ENCODE measurements at regions not wholly inside any gene's neighbourhood (a gene's known extent, or its start where the extent isn't known, plus 50 kb on each side); places are given as distances from the start of the nearest gene placed in this dataset.
"Not testable (repeated sequence)": the region's sequence is repeated elsewhere in the genome, so short reads cannot be mapped to it uniquely, and the experiment has no call there.

DNA sequence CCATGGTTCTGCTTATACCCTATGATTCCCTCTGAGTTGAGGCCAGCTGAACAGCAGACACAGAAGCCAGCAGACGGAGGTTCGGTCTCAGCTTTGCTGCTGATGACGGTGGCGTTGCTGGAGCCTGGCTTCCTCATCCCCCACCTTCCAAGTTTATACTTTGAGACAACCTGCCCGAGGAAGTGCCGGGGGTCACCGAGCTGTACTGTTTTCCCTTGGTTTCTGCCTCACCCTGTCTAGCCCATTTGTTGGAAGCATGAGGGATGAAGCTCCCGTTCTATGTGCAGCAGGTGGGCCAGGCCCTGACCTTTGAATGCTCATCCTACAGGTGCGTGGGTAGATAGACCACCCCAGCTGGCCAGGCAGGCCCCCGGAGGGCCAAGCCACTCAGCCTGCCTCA is 117.3 kb downstream of the MYCN start:
- DNase-seq, result no peak

DNA sequence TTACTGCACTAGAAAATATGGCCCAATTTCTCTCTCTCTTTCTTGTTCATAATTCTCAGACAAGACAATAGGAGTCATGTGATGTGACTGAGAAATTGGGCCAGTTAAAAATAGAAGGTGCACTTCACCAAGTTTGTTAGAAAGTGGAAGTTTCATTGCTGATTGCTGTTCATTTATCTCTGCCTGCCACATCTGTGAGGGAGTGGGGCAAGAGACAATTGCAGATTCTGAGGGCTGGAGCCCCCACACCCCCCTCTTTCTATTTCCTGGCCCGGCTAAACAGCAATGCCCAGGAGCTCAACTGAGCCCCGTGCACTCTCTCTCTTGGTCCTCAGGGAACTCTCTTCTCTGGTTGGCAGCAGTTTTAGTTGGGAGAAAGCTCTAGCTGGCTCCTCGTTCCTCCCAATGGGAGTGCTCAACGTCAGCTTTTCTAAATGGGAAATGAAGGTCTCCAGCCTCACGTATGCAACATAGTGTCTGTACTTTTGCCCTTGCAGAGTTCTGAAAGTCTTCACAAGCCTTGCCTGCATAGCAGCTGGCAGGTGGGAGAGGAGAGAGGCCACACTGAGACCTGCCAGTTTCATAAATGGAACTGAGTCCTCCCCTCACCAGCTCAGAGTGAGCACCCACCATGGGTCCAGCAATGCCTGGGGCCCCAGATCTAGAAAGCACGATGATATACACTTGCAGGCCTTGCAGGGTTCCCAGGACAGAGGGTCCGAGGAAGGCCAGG is 115.7 kb downstream of the MYCN start:
- no peak for DNase-seq

DNA sequence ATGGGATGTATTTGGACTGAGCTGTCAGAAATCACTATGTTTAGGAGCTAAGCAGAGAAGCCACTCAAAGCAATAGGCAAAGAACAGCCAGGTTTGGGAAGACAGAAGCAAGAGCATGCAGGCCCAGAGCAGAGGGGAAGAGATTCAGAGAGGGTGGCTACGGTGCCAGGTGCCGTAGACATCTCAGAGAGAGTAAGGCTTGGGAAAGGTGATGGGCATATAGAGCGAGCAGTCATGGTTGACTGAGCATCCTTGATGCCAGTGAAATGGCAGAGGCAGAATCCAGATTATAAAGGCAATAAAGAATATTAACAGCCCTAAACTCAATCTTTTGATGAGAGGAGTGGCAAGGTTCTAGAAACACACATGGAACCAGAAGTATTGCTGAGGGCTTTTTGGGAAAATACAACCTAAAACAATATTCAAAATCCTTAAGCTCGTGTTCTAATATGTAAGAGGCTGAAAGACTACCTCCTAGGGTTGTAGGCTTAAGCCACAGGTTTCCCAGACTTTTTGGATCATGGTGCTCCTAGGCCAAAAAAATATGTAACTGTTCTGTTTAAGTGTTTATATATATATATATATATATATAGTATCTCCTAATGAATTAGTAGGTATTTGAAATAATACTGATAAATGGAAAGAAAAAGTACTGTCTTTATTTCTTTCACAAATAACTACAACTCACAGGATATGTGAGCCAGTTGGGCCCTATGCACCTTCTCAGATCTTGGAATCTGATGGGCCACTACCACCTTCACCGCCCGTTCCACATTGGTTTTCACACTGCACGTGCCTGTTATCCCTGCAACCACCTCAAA is 113.3 kb downstream of the MYCN start:
- DNase-seq, result no peak

DNA sequence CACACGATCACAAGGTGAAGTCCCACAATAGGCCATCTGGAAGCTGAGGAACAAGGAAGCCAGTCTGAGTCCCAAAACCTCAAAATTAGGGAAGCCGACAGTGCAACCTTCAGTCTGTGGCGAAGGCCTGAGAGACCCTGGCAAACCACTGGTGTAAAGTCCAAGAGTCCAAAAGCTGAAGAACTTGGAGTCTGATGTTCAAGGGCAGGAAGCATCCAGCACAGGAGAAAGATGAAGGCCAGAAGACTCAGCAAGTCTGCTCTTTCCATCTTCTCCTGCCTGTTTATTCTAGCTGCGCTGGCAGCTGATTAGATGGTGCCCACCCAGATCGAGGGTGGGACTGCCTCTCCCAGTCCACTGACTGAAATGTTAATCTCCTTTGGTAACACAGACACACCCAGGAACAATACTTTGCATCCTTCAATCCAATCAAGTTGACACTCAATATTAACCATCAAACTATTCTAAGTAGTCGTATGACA is 112.3 kb downstream of the MYCN start:
- DNase-seq, result not testable (repeated sequence)

DNA sequence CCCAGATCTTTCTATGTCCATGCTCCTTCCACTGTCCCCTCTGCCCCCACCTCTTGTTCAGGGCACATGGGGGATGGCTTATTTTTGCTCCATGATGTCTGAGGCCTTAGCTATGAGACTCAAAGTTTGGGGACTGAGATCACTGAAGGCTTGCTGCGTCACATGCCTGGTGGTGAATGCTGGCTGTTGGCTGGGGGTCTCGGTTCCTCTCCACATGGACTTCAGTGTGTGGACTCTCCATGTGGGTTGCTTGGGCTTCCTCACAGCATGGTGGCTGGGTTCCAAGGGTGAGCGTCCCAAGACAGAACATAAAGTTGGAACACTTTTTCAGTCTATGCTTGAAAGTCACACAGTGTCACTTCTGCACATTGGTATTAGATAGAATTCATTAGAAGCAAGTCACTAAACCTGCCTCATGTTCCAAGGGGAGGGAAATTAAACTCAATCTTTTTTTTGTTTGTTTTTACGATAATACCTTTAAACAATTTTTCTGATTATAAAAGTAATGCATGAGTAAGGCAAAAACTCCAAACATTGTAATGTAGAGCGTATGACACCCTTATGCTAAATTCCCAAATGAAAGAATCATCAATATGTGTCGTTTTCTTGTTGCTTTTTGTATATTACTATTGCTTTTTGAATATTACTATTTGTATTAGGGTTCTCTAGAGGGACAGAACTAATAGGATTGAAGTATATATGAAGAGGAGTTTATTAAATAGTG is 111.7 kb downstream of the MYCN start:
- no peak for DNase-seq

DNA sequence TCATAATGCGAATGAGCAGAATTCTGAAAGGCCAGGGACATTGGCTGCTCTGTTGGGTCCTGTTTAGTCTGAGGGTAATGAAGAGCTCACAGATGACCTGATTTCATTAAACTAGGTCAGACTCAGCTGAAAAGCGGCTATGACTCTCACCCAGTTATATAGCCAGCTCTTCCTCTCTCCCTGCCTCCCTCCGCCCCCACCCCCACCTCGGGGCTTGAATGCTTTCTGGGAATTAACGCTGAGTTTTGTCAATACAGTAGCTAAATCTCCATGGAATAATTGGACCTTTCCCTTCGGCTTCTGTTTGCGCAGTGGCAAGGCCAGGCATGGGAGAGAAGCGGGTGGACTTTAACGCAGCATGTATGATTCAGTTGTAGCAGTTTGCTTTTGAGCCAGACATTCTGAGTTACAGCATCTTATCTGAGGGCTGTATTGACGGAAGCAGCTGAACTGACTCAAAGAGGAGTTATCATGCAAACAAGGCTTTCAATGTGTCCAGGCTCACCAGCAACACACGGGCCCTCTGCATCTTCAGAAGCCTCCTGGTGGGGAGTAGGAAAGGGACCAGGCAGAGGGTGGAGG is 110.6 kb downstream of the MYCN start:
- no peak for DNase-seq

DNA sequence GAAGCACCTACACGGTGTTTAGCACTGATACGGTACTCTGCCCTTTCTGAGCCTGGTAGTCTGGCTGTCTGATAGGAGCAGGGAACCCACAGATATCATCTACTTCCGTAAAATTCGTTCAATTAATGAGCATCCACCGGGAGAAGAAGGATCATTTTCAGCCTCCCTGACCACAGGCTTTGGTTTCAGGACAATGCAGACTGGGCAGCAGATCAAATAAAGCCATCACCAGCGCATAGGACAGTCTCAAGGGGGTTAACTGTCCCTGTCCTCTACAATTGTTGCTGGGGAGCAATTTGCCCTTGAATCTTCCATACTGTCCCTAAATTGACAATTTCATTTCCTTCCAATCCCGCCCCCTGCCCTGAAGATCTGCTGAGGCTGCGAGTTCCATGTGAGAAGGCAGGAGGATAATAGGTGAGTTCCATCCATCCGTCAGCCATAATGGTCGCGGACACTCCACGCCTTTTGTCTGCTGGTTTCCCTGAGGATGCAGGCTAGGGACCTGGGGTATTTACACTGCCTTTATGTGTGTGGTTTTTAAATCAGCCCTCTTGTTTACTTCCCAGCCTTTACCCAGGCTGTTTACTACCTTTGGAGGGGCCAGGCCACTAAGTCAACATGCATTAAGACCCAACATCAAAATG is 110.0 kb downstream of the MYCN start:
- DNase-seq, result no peak

DNA sequence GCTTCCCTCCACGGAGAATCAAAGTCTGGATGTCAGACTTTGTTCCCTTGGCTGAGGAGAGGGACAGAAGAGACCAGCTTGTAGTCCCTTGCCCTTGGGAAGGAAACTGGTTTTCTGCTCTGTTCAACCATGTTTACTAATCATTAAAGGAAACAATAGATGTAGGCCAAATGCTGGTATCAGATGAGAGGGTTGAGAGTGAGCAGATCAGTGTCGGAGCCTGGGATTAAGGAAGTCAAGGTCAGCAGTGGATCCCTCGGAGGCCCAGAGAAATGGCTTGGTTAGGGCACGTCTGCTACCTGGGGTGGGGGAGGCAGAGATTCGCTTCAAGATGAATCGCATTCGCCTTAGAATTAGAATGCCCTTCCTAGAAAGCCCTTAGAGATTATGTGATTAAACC is 109.1 kb downstream of the MYCN start:
- no peak for DNase-seq

DNA sequence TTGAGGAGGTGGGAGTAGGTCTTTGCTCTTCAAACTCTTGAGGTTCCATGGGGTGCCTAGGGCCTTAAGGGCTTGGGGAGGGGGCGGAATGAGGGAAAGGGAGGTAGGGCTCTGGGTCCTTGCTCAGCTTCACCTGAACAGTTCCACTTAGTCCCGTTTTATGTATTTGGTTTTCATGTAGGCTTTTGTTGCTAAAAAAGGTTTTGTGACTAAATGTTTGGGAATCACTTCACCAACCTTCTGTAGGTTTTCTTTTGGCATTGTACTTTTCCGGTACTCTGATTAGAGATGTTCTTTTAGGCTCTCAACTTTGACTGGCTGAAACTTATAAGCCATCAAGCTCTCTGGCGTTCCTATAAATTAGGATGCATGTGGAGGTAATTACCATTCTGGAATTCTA is 108.1 kb downstream of the MYCN start:
- DNase-seq, result no peak

DNA sequence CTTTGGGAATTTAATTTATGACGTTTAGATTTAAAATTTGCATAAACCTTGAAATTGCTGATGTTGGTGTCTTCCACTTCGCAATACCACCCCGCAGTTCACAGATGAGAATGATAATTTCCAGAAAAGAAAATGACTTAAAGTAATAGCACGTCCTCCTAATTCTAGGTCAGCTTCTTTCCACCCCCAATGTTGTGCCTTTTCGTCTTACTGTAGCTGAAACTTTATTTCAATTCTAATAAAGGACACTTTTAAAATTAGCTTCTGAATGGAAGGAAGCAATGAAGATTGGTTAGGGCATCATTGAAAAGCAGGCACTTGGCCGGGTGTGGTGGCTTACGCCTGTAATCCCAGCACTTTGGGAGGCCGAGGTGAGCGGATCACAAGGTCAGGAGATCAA is 107.4 kb downstream of the MYCN start:
- no peak for DNase-seq

DNA sequence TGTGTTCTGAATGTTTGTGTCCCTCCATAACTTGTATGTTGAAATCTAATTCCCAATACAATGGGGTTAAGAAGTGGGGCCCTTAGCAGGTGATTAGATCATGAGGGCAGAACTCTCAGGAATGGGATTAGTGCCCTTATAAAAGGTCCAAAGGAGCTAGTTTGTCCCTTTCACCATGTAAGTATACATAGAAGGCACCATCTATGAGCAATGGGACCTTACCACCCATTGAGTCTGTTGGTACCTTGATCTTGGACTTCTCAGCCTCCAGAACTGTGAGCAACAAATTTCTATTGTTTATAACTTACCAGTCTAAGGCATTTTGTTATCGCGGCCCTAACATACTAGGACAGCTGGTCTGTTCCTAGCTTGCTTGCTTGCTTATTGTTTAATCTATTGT is 106.3 kb downstream of the MYCN start:
- DNase-seq, result no peak

DNA sequence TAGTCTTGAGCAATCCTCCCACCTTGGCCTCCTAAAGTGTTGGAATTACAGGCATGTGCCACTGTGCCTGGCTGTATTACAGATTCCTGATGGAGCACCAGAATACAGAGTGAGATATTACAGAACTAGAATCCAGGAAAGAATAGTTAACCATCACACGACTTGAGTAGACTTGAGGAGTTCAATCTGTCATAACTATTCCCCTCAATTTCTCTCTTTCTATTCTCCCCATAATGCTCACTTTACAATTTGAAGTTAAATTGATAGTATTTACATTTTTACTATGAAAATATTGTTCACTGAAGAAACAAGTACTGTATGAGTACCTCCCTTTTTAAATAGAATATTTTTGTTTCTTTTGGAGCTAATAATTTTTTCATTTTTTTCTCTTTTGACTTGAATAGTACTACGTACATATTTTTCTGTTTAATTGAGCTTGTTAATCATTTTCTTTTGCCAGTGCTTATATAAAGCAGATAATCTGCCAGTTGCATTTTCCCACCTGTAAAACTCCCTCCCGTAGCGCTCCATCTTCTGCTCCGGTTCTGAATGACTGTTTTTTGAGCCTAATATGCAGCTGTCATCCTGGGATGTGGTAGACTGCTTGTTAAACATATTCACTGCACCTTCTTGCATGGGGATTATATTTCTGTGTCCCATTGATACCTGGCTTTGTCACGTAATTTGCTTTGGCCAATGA is 105.5 kb downstream of the MYCN start:
- no peak for DNase-seq

DNA sequence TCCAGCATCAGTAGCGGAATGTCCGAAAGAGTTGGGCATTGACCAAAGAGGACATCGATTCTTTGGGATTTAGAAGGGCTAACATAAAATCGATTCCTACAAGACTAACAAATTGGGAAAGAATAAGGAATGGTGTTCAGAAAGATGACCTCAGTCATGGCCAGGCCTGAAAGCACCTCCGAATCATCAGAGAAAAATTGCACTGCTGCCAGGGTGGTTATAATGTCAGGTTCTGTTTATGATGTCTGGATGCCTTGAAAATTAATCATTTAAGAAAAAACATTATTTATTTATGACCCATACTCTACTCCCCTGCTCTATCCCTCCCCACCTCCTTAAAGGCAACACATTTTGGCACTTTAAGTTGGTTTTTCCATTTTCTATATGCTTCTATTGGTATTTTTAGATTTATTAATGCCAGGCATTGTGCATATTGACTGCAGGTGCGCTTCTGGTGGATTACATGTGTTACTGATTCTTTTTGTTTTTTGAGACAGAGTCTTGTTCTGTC is 104.7 kb downstream of the MYCN start:
- DNase-seq, result no peak

DNA sequence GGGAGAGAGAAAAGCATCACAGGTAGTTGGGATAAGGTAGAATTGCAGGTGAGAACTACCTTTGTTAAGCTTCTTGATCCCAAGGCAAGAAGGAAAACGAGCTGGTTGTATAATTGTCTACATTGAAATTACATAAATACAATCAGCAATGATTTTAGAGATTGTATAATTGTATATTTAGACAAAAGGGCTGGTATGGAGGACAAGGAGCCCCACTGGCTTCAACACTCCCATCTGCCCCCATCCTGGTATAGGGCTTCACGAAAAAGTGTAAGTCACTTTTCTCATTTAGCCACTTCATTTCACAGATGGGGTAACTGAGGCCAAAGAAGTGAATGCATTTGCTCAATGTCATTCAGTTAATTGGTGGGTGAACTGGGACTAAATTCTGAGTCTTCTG is 103.3 kb downstream of the MYCN start:
- no peak for DNase-seq

DNA sequence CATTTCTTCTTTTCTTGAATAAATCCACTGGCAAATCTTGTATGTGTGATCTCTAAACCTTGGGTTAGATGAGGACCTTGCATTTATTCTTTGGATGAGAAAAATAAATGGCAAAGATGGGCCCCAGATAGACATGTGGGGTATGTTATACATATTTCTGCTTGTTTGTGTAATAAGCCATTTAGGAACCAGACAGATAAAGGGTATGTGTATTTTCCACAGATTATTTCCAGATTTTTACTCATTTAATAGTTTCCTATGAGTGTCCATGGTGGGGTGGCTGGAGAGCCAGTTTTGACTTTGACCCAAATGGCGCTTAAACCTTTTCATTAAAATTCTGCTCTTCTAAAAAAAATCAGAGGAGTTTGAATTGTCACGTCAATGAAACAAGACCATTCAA is 102.8 kb downstream of the MYCN start:
- DNase-seq, result no peak

DNA sequence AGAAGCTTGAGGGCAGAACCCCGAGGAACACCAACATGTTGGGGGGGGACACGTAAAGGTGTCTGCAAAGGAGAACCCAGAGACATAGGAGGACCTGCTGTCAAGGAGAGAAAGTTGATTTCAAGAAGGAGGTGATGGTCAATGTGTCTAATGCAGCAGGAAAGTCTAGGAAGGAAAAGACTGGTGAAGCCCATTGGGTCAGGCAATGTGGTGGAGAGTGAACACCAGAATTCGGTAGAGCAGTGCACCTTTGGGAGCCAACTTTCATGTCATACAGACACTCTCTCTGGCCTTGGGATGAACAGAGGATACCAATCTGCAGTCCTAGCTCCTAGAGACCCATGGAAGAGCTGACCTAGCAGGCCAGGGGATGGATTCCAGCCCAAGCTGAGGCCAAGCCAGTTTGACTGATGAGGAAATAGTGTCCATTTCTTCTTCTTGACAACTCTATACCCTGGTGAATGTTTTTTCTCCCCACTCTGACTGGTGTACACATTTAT is 101.9 kb downstream of the MYCN start:
- DNase-seq, result no peak

DNA sequence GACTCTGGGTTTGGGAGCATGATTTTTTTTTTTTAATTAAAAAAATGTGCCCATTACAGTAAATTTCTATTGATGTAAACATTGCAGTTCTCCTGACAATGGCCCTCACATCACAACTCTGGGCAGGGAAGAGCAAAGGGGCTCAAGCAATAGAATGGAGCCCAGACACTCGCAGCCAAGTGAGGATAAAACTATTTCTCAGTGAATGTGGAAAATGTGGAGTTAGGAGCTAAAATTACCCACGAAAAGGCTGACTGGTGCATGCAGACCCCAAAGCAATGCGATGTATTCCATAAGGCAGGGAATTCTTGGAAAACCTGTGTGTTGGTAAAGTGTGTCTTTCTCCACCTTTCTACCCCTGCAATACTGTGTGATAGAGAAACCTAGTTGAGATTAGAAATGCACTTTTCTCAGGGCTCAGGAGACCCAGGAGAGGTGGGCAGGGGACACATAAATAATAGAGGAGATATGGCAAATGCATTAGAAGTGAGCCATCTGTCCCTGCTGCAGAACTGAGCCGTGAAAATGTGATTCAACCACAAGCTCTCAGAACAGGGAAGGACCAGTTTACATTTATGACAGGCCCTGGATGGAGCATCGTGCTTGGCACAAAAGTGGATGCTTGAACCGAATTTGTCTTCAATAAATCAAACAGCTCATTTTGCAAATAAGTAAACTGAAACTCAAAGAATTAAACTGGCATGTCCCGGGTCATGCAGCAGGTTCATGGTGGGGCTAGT is 100.1 kb downstream of the MYCN start:
- no peak for DNase-seq

DNA sequence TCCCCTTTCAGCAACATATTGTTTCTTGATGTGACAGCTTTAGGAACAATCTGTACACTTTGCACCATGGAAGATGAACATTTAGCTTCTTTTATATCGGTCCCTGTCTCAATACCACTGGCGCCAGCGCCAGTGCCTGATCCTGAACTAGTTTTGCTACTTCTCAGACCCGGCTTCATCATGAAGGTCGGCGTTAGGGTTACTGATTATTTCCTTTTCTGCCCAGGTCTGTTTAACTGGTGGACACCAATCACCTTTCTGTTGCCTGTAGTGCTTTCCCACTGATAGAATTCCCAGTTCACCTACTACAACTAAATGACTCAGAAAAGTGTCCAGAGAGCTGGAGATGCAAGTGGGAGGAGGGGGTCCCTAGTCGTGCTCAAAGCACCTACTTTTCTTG is 99.5 kb downstream of the MYCN start:
- no peak for DNase-seq

DNA sequence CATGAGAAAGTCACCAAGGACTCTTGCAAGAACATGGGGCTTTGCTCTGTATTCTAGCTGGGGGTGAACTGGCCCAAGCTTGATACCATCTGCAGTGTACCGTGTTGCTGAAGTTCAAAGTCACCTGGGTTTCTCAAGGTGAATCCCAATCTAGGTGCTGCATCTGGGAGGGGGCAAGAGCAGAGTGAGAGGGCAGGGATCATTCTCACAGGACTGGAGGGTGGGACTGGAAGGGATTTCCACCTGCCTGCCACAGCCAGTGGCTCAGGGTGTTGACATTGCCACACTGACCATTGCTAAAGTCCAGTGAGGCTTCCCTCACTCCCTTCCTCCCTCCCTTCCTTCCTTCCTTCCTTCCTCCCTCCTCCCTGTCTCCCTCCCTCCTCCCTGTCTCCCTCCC is 98.7 kb downstream of the MYCN start:
- DNase-seq, result no peak

DNA sequence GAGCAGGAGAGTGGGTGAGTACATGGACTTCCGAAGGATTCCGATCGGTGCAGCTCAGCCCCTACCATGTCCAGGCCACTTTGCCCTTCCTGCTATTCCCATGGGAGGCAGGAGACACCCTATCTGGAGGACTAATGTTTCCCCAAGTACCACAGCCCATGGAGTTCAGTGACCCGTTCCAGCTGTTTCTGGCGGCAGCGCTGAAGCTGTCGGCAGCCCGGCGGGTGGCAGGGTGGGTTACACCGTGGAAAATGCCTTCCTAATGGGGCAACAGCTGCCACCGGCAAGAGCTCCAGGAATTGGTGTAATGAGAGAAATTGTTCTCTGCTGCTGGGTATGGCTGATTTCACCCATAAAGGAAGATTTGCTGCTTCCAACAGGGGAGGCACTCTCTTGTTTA is 98.3 kb downstream of the MYCN start:
- DNase-seq, result no peak

Measured in stimulated activated CD4-positive, alpha-beta T cell treated with anti-CD3 and anti-CD28 coated beads, Interleukin-12 subunit alpha, Interleukin-12 subunit beta, amount 100 ng/mL, for 4 hours (primary cell).